HepG2 (cell line): ENCODE measurements at regions not wholly inside any gene's neighbourhood (a gene's known extent, or its start where the extent isn't known, plus 50 kb on each side); places are given as distances from the start of the nearest gene placed in this dataset.

Experiments
- ATAC-seq: fragments of 200-7000 bp; cut with Tn5 transposase; 3 replicates; pipeline ENCODE4 v1.9.1; 2020; ENCODE audit warnings: mild to moderate bottlenecking, moderate library complexity
- BruUV-seq: library from RNA; stranded (reverse); fragments of 400-500 nt; replicated peaks from 2 replicates; lab custom pipeline; 2021; lab: Mats Ljungman, UMichigan
- CTCF ChIA-PET: fragments of 300-600 bp; formaldehyde crosslinking; extraction: SDS; loops from one replicate; lab custom pipeline; 2021; ENCODE audit warnings: low total read pairs, inconsistent platforms, low intra/inter-chr PET ratio; lab: Yijun Ruan, JAX
- POLR2A ChIA-PET: fragments of 350-600 bp; sonication (Branson Sonifier 250); formaldehyde crosslinking; loops from one replicate; lab custom pipeline; 2020; ENCODE audit warnings: antibody characterized with exemption, inconsistent platforms; lab: Yijun Ruan, JAX
- DNase-seq: peaks from one replicate; pipeline ENCODE4 v3.0.0-alpha.2; 2015; ENCODE audit warnings: low spot score
- FAIRE-seq: peaks from 3 replicates; lab custom pipeline; 2011; peaks lifted over from hg19 to GRCh38; lab: Jason Lieb, UNC
- H2AFZ ChIP-seq: one replicate; pipeline ENCODE4 v1.6.1; 2011; ENCODE audit warnings: low read length, inconsistent platforms
- H3K27ac ChIP-seq: fragments of 300-600 bp; 3 replicates; pipeline ENCODE4 v1.8.0; 2011; ENCODE audit warnings: mixed run types, mild to moderate bottlenecking, mixed read lengths, low read length, inconsistent platforms; ENCODE audit not compliant: insufficient read depth; ENCODE audit errors: extremely low read length
- H3K27me3 ChIP-seq, 2 experiments: fragments of 200-600 bp in 1 of 2; 2 replicates in 1 of 2; 3 replicates in 1 of 2; pipeline versions ENCODE4 v1.6.0 to v1.8.0; 2011; ENCODE audit warnings: low read length in 2 of 2, mild to moderate bottlenecking in 2 of 2, moderate library complexity in 2 of 2, inconsistent platforms in 1 of 2; ENCODE audit not compliant: insufficient read depth in 2 of 2, control insufficient read depth in 1 of 2
- H3K36me3 ChIP-seq, 2 experiments: fragments of 200-600 bp in 1 of 2; replicated peaks in 1 of 2; 2 replicates in 1 of 2; 3 replicates in 1 of 2; pipeline versions ENCODE4 v1.5.1 to v1.8.0; 2011; ENCODE audit warnings: low read length in 2 of 2, inconsistent platforms in 1 of 2; ENCODE audit not compliant: insufficient read depth in 2 of 2, control insufficient read depth in 1 of 2
- H3K4me1 ChIP-seq: 2 replicates; pipeline ENCODE4 v1.5.1; 2012; ENCODE audit warnings: low read length, inconsistent platforms; ENCODE audit not compliant: insufficient read depth
- H3K4me2 ChIP-seq: 2 replicates; pipeline ENCODE4 v1.6.0; 2011; ENCODE audit warnings: low read depth, low read length, inconsistent platforms
- H3K4me3 ChIP-seq, 3 experiments: fragments of 200-600 bp in 1 of 3; sonication (generic), shearing (Covaris generic) in 1 of 3; replicated peaks in 1 of 3; 2 replicates each; pipeline ENCODE4 v1.5.1; 2011 to 2016; ENCODE audit warnings: low read length in 3 of 3, inconsistent platforms in 2 of 3, low read depth in 2 of 3, mild to moderate bottlenecking in 2 of 3, control low read depth in 1 of 3, mixed read lengths in 1 of 3; ENCODE audit not compliant: insufficient read depth in 1 of 3
- H3K79me2 ChIP-seq: one replicate; pipeline ENCODE4 v1.6.1; 2011; ENCODE audit warnings: low read length, inconsistent platforms; ENCODE audit not compliant: insufficient read depth
- H3K9ac ChIP-seq: 2 replicates; pipeline ENCODE4 v1.6.0; 2011; ENCODE audit warnings: mild to moderate bottlenecking, low read depth, low read length, inconsistent platforms; ENCODE audit not compliant: insufficient read depth
- H3K9me3 ChIP-seq: 2 replicates; pipeline ENCODE4 v1.5.1; 2012; ENCODE audit warnings: mild to moderate bottlenecking, low read length
- H4K20me1 ChIP-seq: 2 replicates; pipeline ENCODE4 v1.6.0; 2011; ENCODE audit warnings: inconsistent platforms, mild to moderate bottlenecking, low read length, moderate library complexity; ENCODE audit not compliant: insufficient read depth
- ADNP ChIP-seq: sonication (generic); formaldehyde crosslinking; IDR thresholded peaks from 2 replicates; pipeline ENCODE4 v1.4.0; 2020; ENCODE audit warnings: missing genetic modification reagents
- AHR ChIP-seq: IDR thresholded peaks from 2 replicates; pipeline ENCODE4 v1.6.1; 2018; ENCODE audit warnings: missing genetic modification reagents, missing compliant biosample characterization
- ELF3 ChIP-seq: IDR thresholded peaks from 2 replicates; pipeline ENCODE4 v1.6.1; 2016; ENCODE audit warnings: missing genetic modification reagents, missing compliant biosample characterization
- HOXA3 ChIP-seq: sonication (generic); formaldehyde crosslinking; IDR thresholded peaks from 2 replicates; pipeline ENCODE4 v1.5.0; 2020; ENCODE audit warnings: missing genetic modification reagents
- NKX3-1 ChIP-seq: sonication (generic); formaldehyde crosslinking; IDR thresholded peaks from 2 replicates; pipeline ENCODE4 v1.5.0; 2020; ENCODE audit warnings: missing genetic modification reagents
- PAF1 ChIP-seq: IDR thresholded peaks from 2 replicates; pipeline ENCODE4 v1.6.1; 2016; ENCODE audit warnings: missing genetic modification reagents, missing compliant biosample characterization
- PPARG ChIP-seq: conservative IDR thresholded peaks from 2 replicates; pipeline ENCODE4 v1.6.1; 2016; ENCODE audit warnings: missing biosample characterization, missing genetic modification reagents
- SMAD9 ChIP-seq: sonication (generic); formaldehyde crosslinking; IDR thresholded peaks from 2 replicates; pipeline ENCODE4 v1.5.1; 2020; ENCODE audit warnings: mild to moderate bottlenecking, missing genetic modification reagents
- ZNF430 ChIP-seq: sonication (generic); formaldehyde crosslinking; IDR thresholded peaks from 2 replicates; pipeline ENCODE4 v1.9.0; 2021; ENCODE audit warnings: mild to moderate bottlenecking, missing genetic modification reagents
- ZNF446 ChIP-seq: sonication (generic); formaldehyde crosslinking; IDR thresholded peaks from 2 replicates; pipeline ENCODE4 v1.5.0; 2020; ENCODE audit warnings: mild to moderate bottlenecking, missing genetic modification reagents
- WGBS: methylation state at CpG from one replicate; pipeline ENCODE4 v1.1.6; 2017; ENCODE audit warnings: low lambda C conversion rate; 5-methylcytosine and 5-hydroxymethylcytosine counted together
- in situ Hi-C: cut with HindIII; loops from 2 replicates; pipeline ENCODE4 v1.10.0; 2017; ENCODE audit warnings: low pct_unique_long_range_greater_than_20kb; ENCODE audit not compliant: extremely low pct_ligation_motif_present
- intact Hi-C: fragments of 100-400 bp; cut with micrococcal nuclease; formaldehyde crosslinking; loops from one replicate; pipeline ENCODE4 v1.10.0; 2022; ENCODE audit not compliant: unreplicated experiment
- TF ChIP-seq, protein P1 (sequence below): sonication (generic); formaldehyde crosslinking; IDR thresholded peaks from 2 replicates; pipeline ENCODE4 v1.5.0; 2020; ENCODE audit warnings: mild to moderate bottlenecking, missing genetic modification reagents
- TF ChIP-seq, protein P2 (sequence below): IDR thresholded peaks from 2 replicates; pipeline ENCODE4 v1.6.1; 2016; ENCODE audit warnings: low read depth
- TF ChIP-seq, protein P3 (sequence below): sonication (generic); formaldehyde crosslinking; IDR thresholded peaks from 2 replicates; pipeline ENCODE4 v1.4.0; 2020; ENCODE audit warnings: missing genetic modification reagents
- TF ChIP-seq, protein P4 (sequence below): sonication (generic); formaldehyde crosslinking; IDR thresholded peaks from 2 replicates; pipeline ENCODE4 v1.5.0; 2020; ENCODE audit warnings: missing genetic modification reagents, mild to moderate bottlenecking, borderline replicate concordance
- TF ChIP-seq, protein P5 (sequence below): sonication (generic); formaldehyde crosslinking; IDR thresholded peaks from 2 replicates; pipeline ENCODE4 v1.4.0; 2020; ENCODE audit warnings: mild to moderate bottlenecking, low read depth, missing genetic modification reagents

DNA sequence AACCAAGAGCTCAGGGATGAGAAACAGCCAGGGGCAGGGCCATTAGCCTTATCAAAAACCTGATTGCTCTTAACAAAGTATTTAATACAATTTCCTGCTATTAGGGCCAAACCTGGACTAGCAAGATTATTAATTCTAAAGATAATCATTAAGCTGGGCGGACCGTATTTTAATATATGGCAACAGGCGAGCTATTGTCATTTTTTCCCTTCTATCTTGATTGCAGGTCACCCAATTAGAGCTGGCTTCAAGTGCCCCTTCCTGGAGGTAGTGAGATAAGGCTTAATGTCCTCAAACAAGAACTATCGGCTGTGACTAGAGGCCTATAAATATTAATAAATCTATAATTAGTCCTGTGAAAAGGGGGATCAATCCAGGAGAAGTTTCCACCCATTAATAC, 66.0 kb upstream of the BLCAP start:
- Histone ChIP-seq H3K79me2 (no peaks in the 10 kb centered on the region), H3K4me3 (no peak overlapping the region), H2AFZ (no peak overlapping the region), H3K4me2 (no peak overlapping the region), H4K20me1 (no peaks in the 10 kb centered on the region), H3K9ac (no peak overlapping the region), H3K27ac (no peak overlapping the region), H3K4me1 (no peaks in the 10 kb centered on the region), H3K36me3 (no peaks in the 10 kb centered on the region), H3K27me3 (peaks cover 2 to 32% of the 10 kb centered on the region in 2 experiments; a peak in 4 of 5 replicates), H3K9me3 (no peaks in the 10 kb centered on the region)
- ATAC-seq (no peak), FAIRE-seq (no peak), DNase-seq (no peak)
- POLR2A ChIA-PET = no interaction called here
- TF ChIP-seq, protein P1, sequence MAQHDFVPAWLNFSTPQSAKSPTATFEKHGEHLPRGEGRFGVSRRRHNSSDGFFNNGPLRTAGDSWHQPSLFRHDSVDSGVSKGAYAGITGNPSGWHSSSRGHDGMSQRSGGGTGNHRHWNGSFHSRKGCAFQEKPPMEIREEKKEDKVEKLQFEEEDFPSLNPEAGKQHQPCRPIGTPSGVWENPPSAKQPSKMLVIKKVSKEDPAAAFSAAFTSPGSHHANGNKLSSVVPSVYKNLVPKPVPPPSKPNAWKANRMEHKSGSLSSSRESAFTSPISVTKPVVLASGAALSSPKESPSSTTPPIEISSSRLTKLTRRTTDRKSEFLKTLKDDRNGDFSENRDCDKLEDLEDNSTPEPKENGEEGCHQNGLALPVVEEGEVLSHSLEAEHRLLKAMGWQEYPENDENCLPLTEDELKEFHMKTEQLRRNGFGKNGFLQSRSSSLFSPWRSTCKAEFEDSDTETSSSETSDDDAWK (CRISPR knock-in tag) = no peak
- TF ChIP-seq, protein P2, sequence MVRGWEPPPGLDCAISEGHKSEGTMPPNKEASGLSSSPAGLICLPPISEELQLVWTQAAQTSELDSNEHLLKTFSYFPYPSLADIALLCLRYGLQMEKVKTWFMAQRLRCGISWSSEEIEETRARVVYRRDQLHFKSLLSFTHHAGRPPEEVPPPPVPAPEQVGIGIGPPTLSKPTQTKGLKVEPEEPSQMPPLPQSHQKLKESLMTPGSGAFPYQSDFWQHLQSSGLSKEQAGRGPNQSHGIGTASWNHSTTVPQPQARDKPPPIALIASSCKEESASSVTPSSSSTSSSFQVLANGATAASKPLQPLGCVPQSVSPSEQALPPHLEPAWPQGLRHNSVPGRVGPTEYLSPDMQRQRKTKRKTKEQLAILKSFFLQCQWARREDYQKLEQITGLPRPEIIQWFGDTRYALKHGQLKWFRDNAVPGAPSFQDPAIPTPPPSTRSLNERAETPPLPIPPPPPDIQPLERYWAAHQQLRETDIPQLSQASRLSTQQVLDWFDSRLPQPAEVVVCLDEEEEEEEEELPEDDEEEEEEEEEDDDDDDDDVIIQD (CRISPR knock-in tag) = no peak
- no peak for TF ChIP-seq PPARG (CRISPR knock-in tag)
- no peak for TF ChIP-seq ZNF446 (CRISPR knock-in tag)
- no peak for TF ChIP-seq PAF1 (CRISPR knock-in tag)
- no peak for TF ChIP-seq HOXA3 (CRISPR knock-in tag)
- TF ChIP-seq, protein P3, sequence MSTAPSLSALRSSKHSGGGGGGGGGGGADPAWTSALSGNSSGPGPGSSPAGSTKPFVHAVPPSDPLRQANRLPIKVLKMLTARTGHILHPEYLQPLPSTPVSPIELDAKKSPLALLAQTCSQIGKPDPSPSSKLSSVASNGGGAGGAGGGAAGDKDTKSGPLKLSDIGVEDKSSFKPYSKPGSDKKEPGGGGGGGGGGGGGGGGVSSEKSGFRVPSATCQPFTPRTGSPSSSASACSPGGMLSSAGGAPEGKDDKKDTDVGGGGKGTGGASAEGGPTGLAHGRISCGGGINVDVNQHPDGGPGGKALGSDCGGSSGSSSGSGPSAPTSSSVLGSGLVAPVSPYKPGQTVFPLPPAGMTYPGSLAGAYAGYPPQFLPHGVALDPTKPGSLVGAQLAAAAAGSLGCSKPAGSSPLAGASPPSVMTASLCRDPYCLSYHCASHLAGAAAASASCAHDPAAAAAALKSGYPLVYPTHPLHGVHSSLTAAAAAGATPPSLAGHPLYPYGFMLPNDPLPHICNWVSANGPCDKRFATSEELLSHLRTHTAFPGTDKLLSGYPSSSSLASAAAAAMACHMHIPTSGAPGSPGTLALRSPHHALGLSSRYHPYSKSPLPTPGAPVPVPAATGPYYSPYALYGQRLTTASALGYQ (CRISPR knock-in tag) = no peak
- no peak for TF ChIP-seq SMAD9 (CRISPR knock-in tag)
- TF ChIP-seq NKX3-1 (CRISPR knock-in tag) = no peak
- no peak for TF ChIP-seq AHR
- TF ChIP-seq, protein P4, sequence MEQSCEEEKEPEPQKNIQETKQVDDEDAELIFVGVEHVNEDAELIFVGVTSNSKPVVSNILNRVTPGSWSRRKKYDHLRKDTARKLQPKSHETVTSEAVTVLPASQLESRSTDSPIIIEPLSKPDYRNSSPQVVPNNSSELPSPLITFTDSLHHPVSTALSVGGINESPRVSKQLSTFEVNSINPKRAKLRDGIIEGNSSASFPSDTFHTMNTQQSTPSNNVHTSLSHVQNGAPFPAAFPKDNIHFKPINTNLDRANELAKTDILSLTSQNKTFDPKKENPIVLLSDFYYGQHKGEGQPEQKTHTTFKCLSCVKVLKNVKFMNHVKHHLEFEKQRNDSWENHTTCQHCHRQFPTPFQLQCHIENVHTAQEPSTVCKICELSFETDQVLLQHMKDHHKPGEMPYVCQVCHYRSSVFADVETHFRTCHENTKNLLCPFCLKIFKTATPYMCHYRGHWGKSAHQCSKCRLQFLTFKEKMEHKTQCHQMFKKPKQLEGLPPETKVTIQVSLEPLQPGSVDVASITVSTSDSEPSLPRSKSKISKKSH (CRISPR knock-in tag) = no peak
- TF ChIP-seq ADNP (CRISPR knock-in tag) = no peak
- TF ChIP-seq ELF3 = no peak
- no peak for TF ChIP-seq ZNF430 (CRISPR knock-in tag)
- TF ChIP-seq, protein P5, sequence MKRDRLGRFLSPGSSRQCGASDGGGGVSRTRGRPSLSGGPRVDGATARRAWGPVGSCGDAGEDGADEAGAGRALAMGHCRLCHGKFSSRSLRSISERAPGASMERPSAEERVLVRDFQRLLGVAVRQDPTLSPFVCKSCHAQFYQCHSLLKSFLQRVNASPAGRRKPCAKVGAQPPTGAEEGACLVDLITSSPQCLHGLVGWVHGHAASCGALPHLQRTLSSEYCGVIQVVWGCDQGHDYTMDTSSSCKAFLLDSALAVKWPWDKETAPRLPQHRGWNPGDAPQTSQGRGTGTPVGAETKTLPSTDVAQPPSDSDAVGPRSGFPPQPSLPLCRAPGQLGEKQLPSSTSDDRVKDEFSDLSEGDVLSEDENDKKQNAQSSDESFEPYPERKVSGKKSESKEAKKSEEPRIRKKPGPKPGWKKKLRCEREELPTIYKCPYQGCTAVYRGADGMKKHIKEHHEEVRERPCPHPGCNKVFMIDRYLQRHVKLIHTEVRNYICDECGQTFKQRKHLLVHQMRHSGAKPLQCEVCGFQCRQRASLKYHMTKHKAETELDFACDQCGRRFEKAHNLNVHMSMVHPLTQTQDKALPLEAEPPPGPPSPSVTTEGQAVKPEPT = no peak
- WGBS = 33% methylated on average over 4 of the region's 4 CpGs
- no TSS peak for BruUV-seq
- intact Hi-C loops = no loop called here
- CTCF ChIA-PET = no interaction called here
- in situ Hi-C loops = no loop called here
